Pancreas (tissue), 10 donors: ENCODE measurements at regions not wholly inside any gene's neighbourhood (a gene's known extent, or its start where the extent isn't known, plus 50 kb on each side); places are given as distances from the start of the nearest gene placed in this dataset.

Experiments used
- ATAC-seq, 4 donors: fragments of 200-7000 bp; cut with Tn5 transposase; one replicate each; pipeline versions ENCODE4 v1.8.0 to v1.9.1; 2020; ENCODE audit warnings: mild to moderate bottlenecking in 4 of 4, moderate library complexity in 4 of 4
- DNase-seq, 6 donors: peaks; one replicate each; pipeline ENCODE4 v3.0.0-alpha.2; 2020
- FAIRE-seq: peaks from 2 replicates; lab custom pipeline; 2012; peaks lifted over from hg19 to GRCh38; lab: Jason Lieb, UNC
- H3K27ac ChIP-seq, 4 donors: fragments of 200-600 bp; sonication (generic); 1 replicate in 3 of 4; 2 replicates in 1 of 4; pipeline versions ENCODE4 v1.5.0 to v1.8.0; 2020
- H3K27me3 ChIP-seq, 4 donors: fragments of 200-600 bp; one replicate each; pipeline ENCODE4 v1.8.0; 2021
- H3K36me3 ChIP-seq, 3 donors: fragments of 200-600 bp; sonication (generic) in 1 of 3; one replicate each; pipeline versions ENCODE4 v1.5.0 to v1.8.0; 2020 to 2021
- H3K4me1 ChIP-seq, 3 donors: fragments of 200-600 bp; one replicate each; pipeline ENCODE4 v1.8.0; 2021
- H3K4me3 ChIP-seq, 4 donors: fragments of 200-600 bp; sonication (generic) in 2 of 4; one replicate each; pipeline versions ENCODE4 v1.5.0 to v1.8.0; 2020 to 2021
- H3K9me3 ChIP-seq, 4 donors: fragments of 200-600 bp; one replicate each; pipeline ENCODE4 v1.8.0; 2021
- CTCF ChIP-seq, 4 donors: fragments of 200-600 bp; sonication (generic) in 3 of 4; IDR thresholded peaks; one replicate each; pipeline versions ENCODE4 v1.5.0 to v1.8.0; 2021; ENCODE audit warnings: antibody characterized with exemption in 4 of 4
- WGBS, 2 donors: extraction: QIAGEN DNeasy Blood & Tissue Kit; methylation state at CpG; one replicate each; pipeline ENCODE4 v1.1.7; 2013; 5-methylcytosine and 5-hydroxymethylcytosine counted together
- intact Hi-C, 3 donors: fragments of 100-400 bp; cut with DNase I; formaldehyde crosslinking; loops; one replicate each; pipeline versions ENCODE4 v1.11.1 to v1.14.2; 2022
- donor health status: healthy with polysubstance abuse.
- donor health status: DM: no; HTN: no; CAD: no; lungs with moderate emphysema.
- donor health status: DM: no; HTN: no; CAD: no.
- donor health status: control.
- donor health status: control.
- donor health status: Bipolar disorder and iron deficiency.
- donor health status: DM: yes; HTN: yes; CAD: no.
- donor health status: DM: no; HTN: no; CAD: no.
- donor health status: DM: no; HTN: no; CAD: no.
- donor health status: DM: yes; HTN: yes; CAD: no.

- no peak overlapping the region for H3K27ac ChIP-seq
- FAIRE-seq: no peak
- H3K9me3 ChIP-seq: no peaks in the 10 kb centered on the region
- H3K4me1 ChIP-seq: no peaks in the 10 kb centered on the region
- no peak for ATAC-seq
- no peaks in the 10 kb centered on the region for H3K36me3 ChIP-seq
- no peak overlapping the region for H3K4me3 ChIP-seq
- no peak for DNase-seq
- WGBS, 2 donors: 81 to 85% methylated on average over 3 of the region's 3 CpGs
- H3K27me3 ChIP-seq: no peaks in the 10 kb centered on the region
- TF ChIP-seq CTCF (IDR thresholded peaks at IDR 0.05): no peak
- intact Hi-C loops: no loop called here
These were observed 80.5 kb upstream of the SPATA31C2 start for GRCh38 chr9:88218726-88219125.

GRCh38 chr9:88216126-88216995, 78.1 kb upstream of the SPATA31C2 start:
- 80 to 84% methylated on average over 29 of the region's 29 CpGs for WGBS, 2 donors
- no peaks in the 10 kb centered on the region for H3K4me1 ChIP-seq
- H3K27ac ChIP-seq: no peak overlapping the region
- ATAC-seq (no peak), DNase-seq (no peak), FAIRE-seq (no peak)
- no peaks in the 10 kb centered on the region for H3K9me3 ChIP-seq
- no peaks in the 10 kb centered on the region for H3K36me3 ChIP-seq
- no peaks in the 10 kb centered on the region for H3K27me3 ChIP-seq
- intact Hi-C loops: no loop called here
- H3K4me3 ChIP-seq: no peak overlapping the region
- no peak for TF ChIP-seq CTCF (IDR thresholded peaks at IDR 0.05)

- no peaks in the 10 kb centered on the region for H3K4me1 ChIP-seq
- H3K9me3 ChIP-seq: no peaks in the 10 kb centered on the region
- TF ChIP-seq CTCF (IDR thresholded peaks at IDR 0.05): no peak
- no peak for FAIRE-seq
- no peak overlapping the region for H3K4me3 ChIP-seq
- intact Hi-C loops: no loop called here
- H3K27ac ChIP-seq: no peak overlapping the region
- no peaks in the 10 kb centered on the region for H3K36me3 ChIP-seq
- no peak for ATAC-seq
- WGBS, 2 donors: 52 to 54% methylated on average over 10 of the region's 10 CpGs
- DNase-seq: no peak
- no peaks in the 10 kb centered on the region for H3K27me3 ChIP-seq
These were observed 77.2 kb upstream of the SPATA31C2 start for GRCh38 chr9:88215196-88216125.

- H3K36me3 ChIP-seq: no peaks in the 10 kb centered on the region
- ATAC-seq (no peak), FAIRE-seq (no peak), DNase-seq (no peak)
- no peak overlapping the region for H3K4me3 ChIP-seq
- peaks cover 0 to 14% (median 8%) of the 10 kb centered on the region in 3 donors for H3K4me1 ChIP-seq
- no peak for TF ChIP-seq CTCF (IDR thresholded peaks at IDR 0.05)
- WGBS, 2 donors: 78 to 82% methylated on average over 8 of the region's 8 CpGs
- H3K27me3 ChIP-seq: no peaks in the 10 kb centered on the region
- intact Hi-C loops: no loop called here
- H3K27ac ChIP-seq: no peak overlapping the region
- H3K9me3 ChIP-seq: no peaks in the 10 kb centered on the region
These were observed 64.0 kb upstream of the SPATA31C2 start for GRCh38 chr9:88202321-88202720.
